ENCODE measurements at regions not wholly inside any gene's neighbourhood (a gene's known extent, or its start where the extent isn't known, plus 50 kb on each side); places are given as distances from the start of the nearest gene placed in this dataset.
"Not testable (repeated sequence)": the region's sequence is repeated elsewhere in the genome, so short reads cannot be mapped to it uniquely, and the experiment has no call there.

- no peak for DNase-seq
Measured at GRCh38 chr10:2618690-2619089, 448.7 kb upstream of the PFKP start.

GRCh38 chr10:2616215-2616614, 451.1 kb upstream of the PFKP start:
- no peak for DNase-seq

- DNase-seq = no peak
Measured at GRCh38 chr10:2611603-2612002, 455.7 kb upstream of the PFKP start.

DNA sequence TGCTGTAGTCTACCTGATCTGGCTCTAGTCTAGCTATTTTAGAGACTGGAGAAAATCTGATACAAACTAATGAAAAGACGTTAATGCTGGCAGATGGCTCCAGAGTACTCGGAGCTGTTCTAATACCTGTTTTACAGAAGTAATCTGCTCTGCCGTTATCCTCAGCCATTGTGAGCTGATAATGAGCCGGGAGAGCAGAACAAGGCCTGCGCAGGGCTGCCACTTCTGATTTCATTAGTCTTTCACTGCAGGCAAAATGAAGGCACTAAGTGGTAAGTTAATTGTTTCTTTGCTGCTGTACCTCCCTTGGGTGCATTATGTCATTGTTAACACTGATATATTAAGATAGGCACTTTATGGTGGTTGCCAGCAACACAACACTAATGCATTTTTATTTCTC, 456.4 kb upstream of the PFKP start:
- DNase-seq = no peak

DNA sequence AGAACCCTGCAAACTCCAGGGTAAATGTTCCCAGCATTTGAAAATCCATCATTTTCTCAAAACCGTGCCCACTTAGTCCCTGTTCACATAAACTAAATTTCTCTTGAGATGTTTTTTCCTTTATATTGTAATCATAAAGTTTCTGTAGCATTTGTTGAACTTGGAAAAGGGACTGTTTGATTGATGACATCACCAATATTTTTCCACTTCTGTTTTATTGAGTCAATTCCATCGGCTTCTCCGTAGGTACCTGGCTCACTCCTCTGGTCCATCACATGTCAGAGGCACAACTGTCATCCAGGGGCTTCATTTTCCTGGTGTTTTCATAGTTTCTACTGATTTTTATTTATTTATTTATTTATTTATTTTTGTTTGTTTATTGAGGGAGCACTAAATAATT, 462.5 kb upstream of the PFKP start:
- DNase-seq = no peak

- no peak for DNase-seq
Measured at GRCh38 chr10:2599571-2599970, 467.8 kb upstream of the PFKP start.

DNA sequence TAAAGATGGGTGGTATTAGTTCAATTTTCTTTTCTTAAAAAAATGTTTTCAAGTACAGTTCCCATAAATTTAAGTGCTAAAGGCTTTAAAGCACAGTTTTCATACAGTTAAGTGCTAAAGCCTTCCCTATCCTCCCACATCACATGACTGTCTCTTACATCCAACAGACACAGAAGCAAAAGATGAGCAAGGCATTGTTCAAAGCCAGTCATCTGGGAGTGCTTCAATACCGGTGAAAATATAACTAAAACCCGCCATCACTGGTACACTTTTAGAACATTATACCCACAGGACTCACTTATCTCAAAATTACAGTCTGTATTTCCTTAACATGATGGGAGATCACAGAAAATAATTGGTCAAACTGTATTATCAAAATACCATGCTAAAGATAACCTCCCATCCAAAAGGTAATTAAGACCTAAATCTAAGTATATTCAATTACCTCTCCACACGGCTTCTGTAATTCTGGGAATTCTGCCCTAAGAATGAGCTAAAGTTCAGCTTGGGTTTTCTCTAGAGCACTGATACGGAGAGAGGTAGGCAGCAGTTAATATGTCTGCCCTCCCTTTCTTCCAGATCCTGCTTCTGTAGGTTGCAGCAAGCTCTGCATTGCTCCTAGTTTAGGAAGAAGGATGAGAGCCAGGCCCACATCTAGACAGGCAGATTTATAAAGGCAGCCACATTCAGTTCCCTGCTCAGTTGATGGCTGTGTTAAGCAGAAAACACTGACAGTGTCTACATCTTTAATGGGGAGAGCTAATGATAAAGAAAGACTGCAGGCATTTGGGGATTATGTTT, 474.8 kb upstream of the PFKP start:
- no peak for DNase-seq

- DNase-seq = no peak
Measured at GRCh38 chr10:2589196-2589595, 478.2 kb upstream of the PFKP start.

DNA sequence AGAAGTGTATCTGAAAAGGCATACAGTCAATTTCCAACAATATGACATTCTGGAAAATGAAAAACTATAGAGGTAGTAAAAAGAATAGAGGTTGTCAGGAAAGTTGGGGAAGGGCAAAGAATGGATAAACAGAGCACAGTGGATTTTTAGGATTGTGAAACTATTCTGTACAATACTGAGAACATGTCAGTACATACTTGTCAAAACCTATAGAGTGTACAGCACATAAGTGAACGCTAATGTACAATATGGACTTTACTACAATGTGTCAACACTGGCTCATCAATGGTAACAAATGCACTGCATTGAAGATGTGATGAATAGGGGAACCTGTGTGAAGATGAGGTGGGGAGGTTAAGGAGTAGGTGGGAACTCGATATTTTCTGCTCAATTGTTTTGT, 483.0 kb upstream of the PFKP start:
- DNase-seq = no peak

DNA sequence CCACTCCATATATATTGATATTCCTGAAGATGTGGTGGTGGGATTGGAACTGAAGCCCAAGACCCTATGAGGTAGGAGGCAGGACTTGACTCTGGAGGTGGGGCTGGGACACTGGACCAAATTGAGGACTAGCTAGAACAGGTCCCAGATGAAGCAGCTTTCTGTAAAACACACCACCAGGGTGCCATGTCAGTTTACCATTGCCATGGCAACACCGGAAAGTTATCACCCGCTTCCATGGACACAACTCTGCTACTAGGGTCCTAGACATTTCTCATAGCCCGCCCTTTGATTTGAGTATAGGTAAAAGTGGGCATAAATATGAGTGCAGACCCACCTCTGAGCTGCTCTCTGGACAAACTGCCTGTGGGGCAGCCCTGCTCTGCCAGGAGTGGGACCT, 490.5 kb upstream of the PFKP start:
- no peak for DNase-seq

GRCh38 chr10:2575460-2575859, 491.9 kb upstream of the PFKP start:
- DNase-seq = no peak

DNA sequence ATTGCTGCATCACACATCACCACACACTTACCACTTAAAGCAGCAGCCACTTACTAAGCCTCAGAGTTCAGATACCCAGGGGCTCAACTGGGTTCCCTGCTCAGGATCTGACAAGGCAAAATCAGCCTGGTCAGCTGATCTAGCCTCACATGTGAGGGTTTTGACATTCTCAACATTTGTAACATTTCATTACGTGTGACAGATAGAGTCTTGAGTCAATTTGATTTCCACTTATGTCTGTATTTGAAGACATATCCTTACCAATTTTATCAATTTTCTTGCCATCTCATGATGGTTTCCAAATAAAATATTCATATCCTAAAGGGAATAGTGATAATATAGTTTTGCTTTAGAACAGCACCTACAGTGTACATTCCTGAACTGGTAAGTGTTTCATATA, 494.7 kb upstream of the PFKP start:
- DNase-seq = no peak

DNA sequence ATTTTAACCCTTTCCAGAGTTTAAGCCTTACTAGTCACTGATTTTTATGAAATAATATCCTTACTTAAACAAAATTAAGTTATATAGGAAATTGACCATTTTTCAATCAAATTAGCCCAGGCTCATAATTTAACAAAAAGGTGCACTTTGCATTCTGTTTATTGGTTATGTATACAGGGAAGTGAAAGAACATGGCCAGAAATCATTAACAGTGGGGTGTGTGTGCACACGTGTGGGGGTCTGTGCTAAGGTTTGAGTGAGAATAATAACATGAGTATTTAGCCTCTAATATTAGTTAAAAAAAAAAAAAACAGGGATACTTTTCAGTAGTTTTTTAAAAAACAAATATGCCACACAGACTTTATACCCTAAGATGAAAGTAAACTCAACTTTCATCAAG, 510.5 kb upstream of the PFKP start:
- DNase-seq = no peak

DNA sequence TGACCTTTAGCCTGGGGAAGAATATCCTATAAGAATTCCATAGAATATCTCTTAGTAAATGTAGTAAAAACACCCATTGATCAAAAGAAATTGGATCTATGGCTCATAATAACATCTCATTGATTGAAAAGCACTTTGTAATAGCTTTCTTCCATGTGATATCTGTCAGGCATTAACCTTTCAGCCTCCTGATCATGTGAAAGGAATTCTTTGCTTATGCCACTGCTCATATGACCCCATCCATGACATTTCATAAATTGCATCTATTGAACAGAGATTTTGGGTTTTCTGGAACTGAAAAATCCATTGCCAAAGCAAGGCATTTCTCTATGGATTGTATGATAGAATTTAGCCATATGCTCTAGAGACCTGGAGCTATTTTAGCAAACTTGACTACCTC, 519.3 kb upstream of the PFKP start:
- no peak for DNase-seq

DNA sequence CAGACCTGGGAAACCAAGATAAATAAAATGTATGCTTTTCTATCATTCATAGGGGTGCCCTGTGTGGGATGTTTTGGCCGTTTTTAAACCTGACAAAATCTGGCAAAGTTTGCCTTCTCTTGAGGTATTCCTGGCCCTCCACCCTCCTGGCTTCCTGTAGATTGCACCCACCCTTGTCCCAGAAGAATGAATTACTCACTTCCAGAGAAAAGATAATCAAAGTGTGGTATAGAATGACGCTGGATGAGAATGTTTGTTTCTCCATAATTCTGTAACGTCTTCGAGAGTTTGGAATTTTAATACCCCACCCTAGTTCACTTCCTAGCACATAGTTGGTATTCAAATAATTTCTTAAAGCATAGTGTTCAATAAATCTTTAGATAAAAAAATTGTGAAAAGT, 519.7 kb upstream of the PFKP start:
- DNase-seq = no peak

GRCh38 chr10:2546894-2547293, 520.5 kb upstream of the PFKP start:
- not testable (repeated sequence) for DNase-seq

DNA sequence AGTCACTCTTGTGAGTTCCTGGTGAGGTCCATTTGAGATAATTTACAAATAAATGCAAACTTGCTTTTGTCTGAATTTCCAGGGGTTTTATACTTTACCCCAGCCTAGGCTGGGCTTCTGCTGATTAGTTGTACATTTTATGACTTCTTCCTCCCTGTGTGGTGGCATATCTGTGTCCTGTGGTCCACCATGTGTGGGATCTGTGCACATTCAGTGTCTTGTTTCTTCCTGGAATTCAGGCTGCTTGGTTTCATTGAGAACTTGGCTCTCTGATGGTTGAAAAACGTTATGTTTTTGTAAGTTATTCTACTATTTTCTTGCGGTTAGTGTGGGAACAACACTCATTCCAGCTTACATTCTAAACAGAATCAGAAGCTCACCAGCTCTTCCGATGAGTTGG, 523.4 kb upstream of the PFKP start:
- no peak for DNase-seq

GRCh38 chr10:2543142-2543886, 524.0 kb upstream of the PFKP start:
- no peak for DNase-seq

DNA sequence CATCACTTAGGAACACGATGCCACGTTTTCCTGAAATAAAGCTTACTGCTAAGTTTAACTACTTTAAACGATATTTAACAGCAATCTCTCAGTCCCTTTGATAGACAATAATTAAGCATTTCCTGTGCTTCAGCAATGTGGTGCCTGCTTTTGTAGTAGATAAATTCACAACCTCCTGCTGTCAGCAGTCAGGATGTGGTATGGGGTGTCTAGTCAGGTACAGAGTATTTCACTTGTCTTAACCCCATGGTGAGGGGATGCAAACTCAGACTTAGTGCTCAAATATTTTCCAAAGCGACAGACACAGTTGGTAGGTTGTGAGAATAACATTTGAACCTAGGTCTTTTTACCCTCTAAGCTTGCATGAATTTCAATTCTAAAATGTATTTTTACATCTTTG, 526.2 kb upstream of the PFKP start:
- no peak for DNase-seq

DNA sequence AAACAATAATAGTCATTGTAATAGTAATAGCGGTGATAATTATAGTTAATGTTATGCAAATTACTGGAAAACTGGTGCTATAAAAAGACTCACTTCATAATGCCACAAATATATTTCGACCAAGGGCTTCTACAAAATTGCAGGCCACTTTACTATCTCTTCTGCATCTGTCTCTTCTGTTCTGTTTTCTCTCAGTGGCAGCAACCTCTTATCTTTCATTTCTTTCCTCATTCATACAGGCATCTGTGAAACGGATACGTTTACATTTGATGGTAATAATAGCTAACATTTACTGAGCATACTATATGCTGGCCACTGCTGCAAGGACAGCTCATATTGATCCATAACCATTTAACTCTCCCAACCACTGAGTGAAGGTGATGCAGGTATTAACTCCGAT, 537.4 kb upstream of the PFKP start:
- DNase-seq = no peak

- no peak for DNase-seq
Measured at GRCh38 chr10:2525781-2526180, 541.6 kb upstream of the PFKP start.

DNA sequence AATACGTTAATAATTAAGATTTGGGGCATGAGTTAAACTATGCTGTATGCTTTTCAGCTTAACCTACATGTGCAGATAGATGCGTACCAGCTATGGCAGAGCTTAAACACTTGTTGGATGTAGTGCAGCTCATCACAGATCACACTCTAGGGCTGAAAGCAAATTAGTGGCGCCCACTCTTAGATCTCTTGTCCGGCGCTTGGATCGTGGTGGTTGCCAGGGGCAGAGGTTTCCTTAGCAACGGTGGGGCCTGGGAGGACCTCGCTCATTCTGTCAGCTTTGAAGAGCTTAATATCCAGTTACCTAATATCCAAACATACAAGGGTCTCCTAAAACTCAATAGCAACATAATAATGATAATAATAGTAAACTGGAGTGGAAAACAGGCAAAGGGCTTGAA, 548.2 kb upstream of the PFKP start:
- DNase-seq = no peak

DNA sequence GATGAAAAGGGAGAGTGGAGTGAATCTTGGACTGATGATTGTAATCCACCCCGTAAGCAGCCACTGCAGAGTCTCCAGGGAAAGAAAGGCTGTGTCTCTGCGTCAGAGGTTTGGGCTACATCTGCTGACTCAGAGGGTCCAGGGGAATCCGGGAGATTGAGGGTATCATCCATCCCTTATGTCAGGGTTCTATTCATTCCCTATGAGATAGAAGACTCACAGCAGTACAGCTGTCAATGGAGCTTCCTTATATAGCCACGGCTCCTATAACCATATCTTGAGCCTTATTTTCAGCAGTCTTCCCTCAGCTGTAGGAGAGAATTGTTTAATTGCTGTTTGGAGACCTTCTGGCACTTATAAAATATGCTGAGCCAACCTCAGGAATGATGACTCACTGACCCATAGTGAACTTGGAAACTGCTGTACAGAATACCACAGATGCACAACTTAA, 558.2 kb upstream of the PFKP start:
- DNase-seq = no peak

DNA sequence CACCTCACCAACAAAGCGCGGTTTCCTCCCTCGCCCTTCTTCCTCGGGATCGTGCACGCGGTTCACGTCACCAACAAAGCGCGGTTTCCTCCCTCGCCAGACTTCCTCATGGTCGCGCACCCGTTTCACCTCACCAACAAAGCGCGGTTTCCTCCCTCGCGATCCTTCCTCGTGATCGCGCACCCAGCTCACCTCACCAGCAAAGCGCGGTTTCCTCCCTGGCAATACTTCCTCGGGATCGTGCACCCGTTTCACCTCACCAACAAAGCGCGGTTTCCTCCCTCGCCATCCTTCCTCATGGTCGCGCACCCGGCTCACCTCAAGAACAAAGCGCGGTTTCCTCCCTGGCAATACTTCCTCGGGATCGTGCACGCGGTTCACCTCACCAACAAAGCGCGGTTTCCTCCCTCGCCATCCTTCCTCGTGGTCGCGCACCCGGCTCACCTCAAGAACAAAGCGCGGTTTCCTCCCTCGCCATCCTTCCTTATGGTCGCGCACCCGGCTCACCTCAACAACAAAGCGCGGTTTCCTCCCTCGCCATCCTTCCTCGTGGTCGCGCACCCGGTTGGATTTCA, 565.9 kb upstream of the PFKP start:
- DNase-seq = not testable (repeated sequence)
